ENCODE measurements at regions not wholly inside any gene's neighbourhood (a gene's known extent, or its start where the extent isn't known, plus 50 kb on each side); places are given as distances from the start of the nearest gene placed in this dataset.

DNA sequence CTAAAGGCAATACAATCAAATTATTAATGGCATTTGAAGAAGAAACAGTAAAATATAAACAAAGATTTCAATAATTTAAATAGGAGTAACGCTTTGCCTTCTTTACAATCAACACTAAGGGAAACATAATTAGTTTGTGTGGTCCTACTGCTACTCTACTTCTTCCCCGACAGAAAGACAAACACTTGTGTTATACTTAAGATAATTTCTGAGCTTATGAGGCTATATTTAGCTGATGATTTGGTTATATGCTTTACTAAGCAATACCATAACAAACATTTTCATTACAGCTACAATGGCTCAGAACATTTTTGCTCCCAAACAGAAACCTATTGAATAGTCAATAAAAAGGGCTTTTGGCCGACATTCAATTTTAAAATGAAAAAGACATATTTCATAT is 1217.2 kb upstream of the GJE1 start:
- Histone ChIP-seq H3K4me2 (no peak overlapping the region), H3K9me3 (ENCODE audit: insufficient read depth, low read depth) (no peaks in the 10 kb centered on the region), H3K4me3 (no peak overlapping the region), H3K27ac (no peak overlapping the region), H2AFZ (no peak overlapping the region), H3K27me3 (ENCODE audit: insufficient read depth, low read depth) (no peaks in the 10 kb centered on the region), H3K4me1 (replicated peaks; ENCODE audit: insufficient read depth) (no peaks in the 10 kb centered on the region), H3K9me2 (ENCODE audit: insufficient read depth) (0 out of 2 replicates have a peak, but pooled peaks cover 6% of the 10 kb centered on the region), H4K20me1 (ENCODE audit: insufficient read depth) (no peaks in the 10 kb centered on the region), H3K36me3 (ENCODE audit: low read depth) (no peaks in the 10 kb centered on the region), H3F3A (ENCODE audit: insufficient read depth, low read depth) (no peaks in the 10 kb centered on the region), H3K79me2 (ENCODE audit: low read depth) (no peaks in the 10 kb centered on the region)
- BruUV-seq (replicated peaks): no TSS peak
- ChIA-PET CTCF (no interaction called here), POLR2A (ENCODE audit: unreplicated experiment) (no interaction called here)
- intact Hi-C loops (cut with micrococcal nuclease; ENCODE audit: unreplicated experiment): no loop called here
- TF ChIP-seq, protein P1, sequence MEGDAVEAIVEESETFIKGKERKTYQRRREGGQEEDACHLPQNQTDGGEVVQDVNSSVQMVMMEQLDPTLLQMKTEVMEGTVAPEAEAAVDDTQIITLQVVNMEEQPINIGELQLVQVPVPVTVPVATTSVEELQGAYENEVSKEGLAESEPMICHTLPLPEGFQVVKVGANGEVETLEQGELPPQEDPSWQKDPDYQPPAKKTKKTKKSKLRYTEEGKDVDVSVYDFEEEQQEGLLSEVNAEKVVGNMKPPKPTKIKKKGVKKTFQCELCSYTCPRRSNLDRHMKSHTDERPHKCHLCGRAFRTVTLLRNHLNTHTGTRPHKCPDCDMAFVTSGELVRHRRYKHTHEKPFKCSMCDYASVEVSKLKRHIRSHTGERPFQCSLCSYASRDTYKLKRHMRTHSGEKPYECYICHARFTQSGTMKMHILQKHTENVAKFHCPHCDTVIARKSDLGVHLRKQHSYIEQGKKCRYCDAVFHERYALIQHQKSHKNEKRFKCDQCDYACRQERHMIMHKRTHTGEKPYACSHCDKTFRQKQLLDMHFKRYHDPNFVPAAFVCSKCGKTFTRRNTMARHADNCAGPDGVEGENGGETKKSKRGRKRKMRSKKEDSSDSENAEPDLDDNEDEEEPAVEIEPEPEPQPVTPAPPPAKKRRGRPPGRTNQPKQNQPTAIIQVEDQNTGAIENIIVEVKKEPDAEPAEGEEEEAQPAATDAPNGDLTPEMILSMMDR (conservative IDR thresholded peaks at IDR 0.05): no peak
- TF ChIP-seq EZH2 (IDR thresholded peaks at IDR 0.05; ENCODE audit: low read depth): no peak
- no peak for DNase-seq

DNA sequence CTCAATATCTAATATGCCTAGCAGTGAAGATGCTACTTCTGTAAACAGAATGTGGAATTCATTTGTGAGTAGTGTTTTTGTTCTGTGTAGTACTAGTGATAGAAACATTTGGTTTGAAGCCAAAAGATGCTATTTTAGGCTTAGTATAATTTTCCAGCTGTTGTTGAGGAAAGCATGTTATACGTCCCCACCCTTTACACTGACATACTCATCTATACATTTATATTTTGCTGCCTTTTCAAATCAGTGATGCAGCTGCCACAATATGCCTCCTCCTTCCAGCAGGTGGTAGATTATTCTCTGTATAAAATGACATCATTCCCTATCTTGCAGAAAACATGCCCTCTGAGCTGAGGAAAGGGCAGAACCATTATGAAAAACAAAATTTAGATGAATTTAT is 1217.6 kb upstream of the GJE1 start:
- Histone ChIP-seq H3K27me3 (ENCODE audit: insufficient read depth, low read depth) (no peaks in the 10 kb centered on the region), H3K4me2 (no peak overlapping the region), H3K27ac (no peak overlapping the region), H2AFZ (no peak overlapping the region), H3F3A (ENCODE audit: insufficient read depth, low read depth) (no peaks in the 10 kb centered on the region), H4K20me1 (ENCODE audit: insufficient read depth) (no peaks in the 10 kb centered on the region), H3K79me2 (ENCODE audit: low read depth) (no peaks in the 10 kb centered on the region), H3K9me3 (ENCODE audit: insufficient read depth, low read depth) (no peaks in the 10 kb centered on the region), H3K9me2 (ENCODE audit: insufficient read depth) (0 out of 2 replicates have a peak, but pooled peaks cover 6% of the 10 kb centered on the region), H3K4me1 (replicated peaks; ENCODE audit: insufficient read depth) (no peaks in the 10 kb centered on the region), H3K36me3 (ENCODE audit: low read depth) (no peaks in the 10 kb centered on the region), H3K4me3 (no peak overlapping the region)
- TF ChIP-seq, protein P1 (conservative IDR thresholded peaks at IDR 0.05): no peak
- TF ChIP-seq EZH2 (IDR thresholded peaks at IDR 0.05; ENCODE audit: low read depth): no peak
- no peak for DNase-seq
- POLR2A ChIA-PET (ENCODE audit: unreplicated experiment): interaction anchor here (0.7 kb wide), 1 partner anchor 666 kb away, joined by 4 read pairs; no protein-coding TSS in a partner anchor
- BruUV-seq (replicated peaks): no TSS peak
- intact Hi-C loops (cut with micrococcal nuclease; ENCODE audit: unreplicated experiment): no loop called here
- CTCF ChIA-PET: no interaction called here

DNA sequence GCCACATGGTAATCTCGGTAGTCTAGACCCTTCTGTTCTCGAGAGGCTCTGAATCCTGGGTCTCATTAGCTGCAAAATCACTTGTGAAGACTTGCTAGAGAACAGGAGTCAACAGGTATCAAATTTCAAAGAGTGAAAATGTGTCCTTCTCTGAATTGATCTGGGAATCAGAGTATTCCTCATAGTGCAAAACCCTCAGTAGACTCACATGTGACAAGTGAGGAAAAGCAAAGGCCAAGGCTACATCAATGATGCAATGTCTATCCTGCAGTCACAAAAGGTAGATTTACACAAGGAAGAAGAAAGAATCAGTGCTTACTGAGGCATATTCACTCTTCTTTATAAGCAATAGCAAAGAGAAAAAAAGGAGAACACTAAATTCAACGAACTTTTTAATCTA is 1220.0 kb upstream of the GJE1 start:
- POLR2A ChIA-PET (ENCODE audit: unreplicated experiment): no interaction called here
- intact Hi-C loops (cut with micrococcal nuclease; ENCODE audit: unreplicated experiment): no loop called here
- no peaks in the 10 kb centered on the region for H3F3A ChIP-seq (ENCODE audit: insufficient read depth, low read depth)
- no peak overlapping the region for H3K4me2 ChIP-seq
- no peak overlapping the region for H3K27ac ChIP-seq
- 0 out of 2 replicates have a peak, but pooled peaks cover 6% of the 10 kb centered on the region for H3K9me2 ChIP-seq (ENCODE audit: insufficient read depth)
- BruUV-seq (replicated peaks): no TSS peak
- TF ChIP-seq EZH2 (IDR thresholded peaks at IDR 0.05; ENCODE audit: low read depth): no peak
- TF ChIP-seq, protein P1 (conservative IDR thresholded peaks at IDR 0.05): no peak
- H4K20me1 ChIP-seq (ENCODE audit: insufficient read depth): no peaks in the 10 kb centered on the region
- H3K27me3 ChIP-seq (ENCODE audit: insufficient read depth, low read depth): no peaks in the 10 kb centered on the region
- CTCF ChIA-PET: no interaction called here
- no peak for DNase-seq
- no peak overlapping the region for H3K4me3 ChIP-seq
- peak overlapping the region; percentile 53; the same call in 1 of the 2 replicates for H2AFZ ChIP-seq
- no peaks in the 10 kb centered on the region for H3K36me3 ChIP-seq (ENCODE audit: low read depth)
- H3K4me1 ChIP-seq (replicated peaks; ENCODE audit: insufficient read depth): no peaks in the 10 kb centered on the region
- no peaks in the 10 kb centered on the region for H3K79me2 ChIP-seq (ENCODE audit: low read depth)
- no peaks in the 10 kb centered on the region for H3K9me3 ChIP-seq (ENCODE audit: insufficient read depth, low read depth)

Measured in PC-9 (cell line).